ENCODE measurements at regions not wholly inside any gene's neighbourhood (a gene's known extent, or its start where the extent isn't known, plus 50 kb on each side); places are given as distances from the start of the nearest gene placed in this dataset.

DNA sequence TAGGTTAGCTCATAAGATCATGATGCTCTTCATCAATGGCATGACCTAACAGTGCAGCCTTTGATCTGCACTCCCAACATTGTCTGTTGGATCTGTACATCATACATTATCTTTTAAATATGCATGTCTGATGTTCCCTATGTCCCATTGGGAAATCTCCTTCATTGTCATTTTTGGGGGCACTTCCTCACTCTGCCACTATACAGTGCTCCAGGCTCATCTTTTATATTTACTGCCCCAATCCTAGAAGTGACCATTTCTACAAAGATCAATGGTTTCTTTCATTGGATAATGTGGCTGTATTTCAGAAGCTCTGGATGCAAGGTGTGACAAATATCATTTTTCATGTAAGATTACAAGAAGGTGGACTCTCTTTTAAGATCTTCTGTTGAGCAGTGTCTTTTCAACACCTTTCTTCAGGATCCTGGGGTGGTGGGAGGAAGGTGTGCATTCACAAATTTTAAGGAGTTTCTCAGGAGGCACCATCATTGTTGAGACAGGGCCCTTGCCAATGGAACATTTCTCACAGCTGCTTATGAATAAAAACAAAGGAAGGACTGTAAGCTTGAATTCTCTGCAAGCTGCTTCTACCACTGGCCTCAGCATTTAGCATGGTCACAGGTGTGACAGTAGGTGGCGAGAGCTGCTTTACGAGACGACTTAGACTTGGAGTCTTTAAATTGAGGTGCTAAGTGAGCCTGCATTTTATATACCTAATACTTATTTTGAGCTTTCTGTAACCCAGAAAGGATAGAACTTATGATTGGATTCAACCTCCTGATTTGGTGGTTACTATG, 403.0 kb downstream of the LMO7 start:
- WGBS: 85% methylated on average over 3 of the region's 3 CpGs
- DNase-seq (ENCODE audit: extremely low spot score): no peak
- intact Hi-C loops (cut with DNase I): no loop called here
- Histone ChIP-seq H3K4me3 (no peak overlapping the region), H3K9me3 (no peaks in the 10 kb centered on the region), H3K4me1 (no peaks in the 10 kb centered on the region), H3K36me3 (no peaks in the 10 kb centered on the region), H3K27me3 (no peaks in the 10 kb centered on the region), H3K27ac (replicated peaks in 1 of 4) (no peak overlapping the region)
- TF ChIP-seq EP300 (IDR thresholded peaks at IDR 0.05) (no peak), POLR2A (IDR thresholded peaks at IDR 0.05; ENCODE audit: low read depth) (no peak), POLR2AphosphoS5 (IDR thresholded peaks at IDR 0.05) (no peak), CTCF (IDR thresholded peaks at IDR 0.05) (no peak)

- H3K36me3 ChIP-seq: no peaks in the 10 kb centered on the region
- 32% methylated on average over 1 of the region's 1 CpG for WGBS
- H3K27ac ChIP-seq (replicated peaks in 1 of 4): no peak overlapping the region
- no peak for TF ChIP-seq POLR2AphosphoS5 (IDR thresholded peaks at IDR 0.05)
- no peak for TF ChIP-seq CTCF (IDR thresholded peaks at IDR 0.05)
- TF ChIP-seq EP300 (IDR thresholded peaks at IDR 0.05): no peak
- no peak for TF ChIP-seq POLR2A (IDR thresholded peaks at IDR 0.05; ENCODE audit: low read depth)
- no peaks in the 10 kb centered on the region for H3K4me1 ChIP-seq
- no peak for DNase-seq (ENCODE audit: extremely low spot score)
- H3K27me3 ChIP-seq: no peaks in the 10 kb centered on the region
- intact Hi-C loops (cut with DNase I): no loop called here
- H3K4me3 ChIP-seq: no peak overlapping the region
- no peaks in the 10 kb centered on the region for H3K9me3 ChIP-seq
Observed at GRCh38 chr13:76036176-76036575, 400.0 kb downstream of the LMO7 start.

DNA sequence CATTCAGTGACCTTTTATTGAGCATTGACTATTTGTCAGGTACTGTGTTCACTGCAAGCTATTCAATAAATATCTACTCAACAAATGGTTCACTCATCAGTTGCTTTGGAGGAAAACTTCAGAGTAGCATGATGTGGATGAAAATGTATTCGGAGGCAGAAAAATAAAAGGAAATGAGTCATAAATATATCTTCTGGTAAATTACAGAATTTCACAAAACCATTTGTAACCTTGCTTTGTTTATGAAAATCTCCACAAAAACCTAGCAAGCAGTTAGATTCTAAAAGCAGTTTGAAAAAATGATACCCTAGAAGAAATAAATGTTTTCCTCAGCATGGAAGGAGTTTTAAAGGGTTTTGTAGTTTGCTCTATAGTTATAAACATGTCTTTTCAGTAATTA, 399.6 kb downstream of the LMO7 start:
- Histone ChIP-seq H3K36me3 (no peaks in the 10 kb centered on the region), H3K4me3 (no peak overlapping the region), H3K9me3 (no peaks in the 10 kb centered on the region), H3K4me1 (no peaks in the 10 kb centered on the region), H3K27ac (replicated peaks in 1 of 4) (no peak overlapping the region), H3K27me3 (no peaks in the 10 kb centered on the region)
- no peak for DNase-seq (ENCODE audit: extremely low spot score)
- WGBS: 67% methylated on average over 1 of the region's 1 CpG
- intact Hi-C loops (cut with DNase I): no loop called here
- no peak for TF ChIP-seq EP300 (IDR thresholded peaks at IDR 0.05)
- no peak for TF ChIP-seq CTCF (IDR thresholded peaks at IDR 0.05)
- no peak for TF ChIP-seq POLR2AphosphoS5 (IDR thresholded peaks at IDR 0.05)
- TF ChIP-seq POLR2A (IDR thresholded peaks at IDR 0.05; ENCODE audit: low read depth): no peak

DNA sequence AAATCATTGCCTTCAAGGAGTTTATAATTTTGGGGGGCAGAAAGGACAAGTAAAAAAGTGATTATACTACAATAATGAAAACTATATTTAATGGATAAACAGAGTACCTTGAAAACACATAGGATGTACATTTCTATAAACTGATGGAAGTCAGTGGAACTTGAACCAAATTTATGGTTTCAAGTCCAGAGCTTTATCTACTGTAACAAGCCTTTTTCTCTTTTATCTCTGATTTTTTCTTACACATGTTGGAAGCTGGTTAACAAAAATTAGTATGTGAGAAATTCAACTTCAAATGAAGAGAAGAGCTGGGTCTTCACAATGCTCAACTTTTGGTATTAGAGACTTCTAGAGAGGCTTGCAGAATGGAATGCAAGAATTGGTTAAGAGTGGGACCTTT, 393.6 kb downstream of the LMO7 start:
- Histone ChIP-seq H3K27me3 (no peaks in the 10 kb centered on the region), H3K27ac (replicated peaks in 1 of 4) (no peak overlapping the region), H3K4me1 (no peaks in the 10 kb centered on the region), H3K9me3 (no peaks in the 10 kb centered on the region), H3K4me3 (no peak overlapping the region), H3K36me3 (no peaks in the 10 kb centered on the region)
- TF ChIP-seq POLR2A (IDR thresholded peaks at IDR 0.05; ENCODE audit: low read depth) (no peak), CTCF (IDR thresholded peaks at IDR 0.05) (no peak), EP300 (IDR thresholded peaks at IDR 0.05) (no peak), POLR2AphosphoS5 (IDR thresholded peaks at IDR 0.05) (no peak)
- no peak for DNase-seq (ENCODE audit: extremely low spot score)
- intact Hi-C loops (cut with DNase I): no loop called here

GRCh38 chr13:76029088-76029487, 393.0 kb downstream of the LMO7 start:
- Histone ChIP-seq H3K9me3 (no peaks in the 10 kb centered on the region), H3K27me3 (no peaks in the 10 kb centered on the region), H3K36me3 (no peaks in the 10 kb centered on the region), H3K4me1 (no peaks in the 10 kb centered on the region), H3K27ac (replicated peaks in 1 of 4) (no peak overlapping the region), H3K4me3 (no peak overlapping the region)
- 81% methylated on average over 2 of the region's 2 CpGs for WGBS
- intact Hi-C loops (cut with DNase I): no loop called here
- TF ChIP-seq CTCF (IDR thresholded peaks at IDR 0.05) (no peak), EP300 (IDR thresholded peaks at IDR 0.05) (no peak), POLR2AphosphoS5 (IDR thresholded peaks at IDR 0.05) (no peak), POLR2A (IDR thresholded peaks at IDR 0.05; ENCODE audit: low read depth) (no peak)
- DNase-seq (ENCODE audit: extremely low spot score): no peak
